NCI-H2029 treated with DMSO at 0.1 percent for 48 hours (cell line): ENCODE measurements at regions not wholly inside any gene's neighbourhood (a gene's known extent, or its start where the extent isn't known, plus 50 kb on each side); places are given as distances from the start of the nearest gene placed in this dataset.
"Not testable (repeated sequence)": the region's sequence is repeated elsewhere in the genome, so short reads cannot be mapped to it uniquely, and the experiment has no call there.

Experiments
- DNase-seq: peaks from one replicate; lab custom pipeline; 2025; lab: John Stamatoyannopoulos, UW

DNA sequence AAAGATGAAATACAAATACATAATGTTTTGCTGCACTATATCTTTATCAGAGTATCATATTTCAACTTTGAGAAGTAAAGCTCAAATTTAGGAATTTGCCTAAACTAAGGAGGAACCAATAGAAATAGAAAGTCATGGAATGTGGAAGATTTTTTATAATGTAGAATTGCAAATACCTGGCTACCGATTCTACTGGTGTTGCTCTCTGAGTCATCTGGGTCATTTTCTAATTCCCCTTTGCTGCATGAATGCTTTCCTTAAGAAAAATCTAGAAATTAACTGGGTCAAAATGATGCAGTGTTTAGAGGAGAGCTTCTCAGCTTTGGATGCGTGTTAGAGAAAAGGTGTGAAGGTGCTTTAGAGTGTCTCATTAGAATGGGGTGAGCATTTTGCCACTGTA lies 568.9 kb upstream of the ANKRD30A start:
- DNase-seq: no peak

DNA sequence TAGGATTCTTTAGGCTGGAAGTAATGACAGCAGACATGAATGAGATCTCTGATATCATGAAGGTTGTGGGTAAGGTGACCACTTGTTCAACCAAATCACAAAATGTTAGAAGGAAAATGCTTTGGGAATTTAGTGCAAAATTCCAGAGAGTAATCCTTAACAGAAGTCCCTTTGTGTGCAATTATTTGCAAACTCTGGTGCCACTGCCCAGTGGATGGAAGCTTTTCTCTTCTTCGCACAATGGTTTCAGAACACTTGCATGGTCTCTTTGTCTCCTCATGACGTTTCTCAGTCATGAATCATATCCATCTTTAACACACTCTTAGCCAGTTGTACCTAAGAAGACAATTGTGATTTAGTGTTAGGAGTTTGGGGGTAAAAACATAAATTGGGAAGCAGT lies 570.4 kb upstream of the ANKRD30A start:
- DNase-seq: no peak

DNA sequence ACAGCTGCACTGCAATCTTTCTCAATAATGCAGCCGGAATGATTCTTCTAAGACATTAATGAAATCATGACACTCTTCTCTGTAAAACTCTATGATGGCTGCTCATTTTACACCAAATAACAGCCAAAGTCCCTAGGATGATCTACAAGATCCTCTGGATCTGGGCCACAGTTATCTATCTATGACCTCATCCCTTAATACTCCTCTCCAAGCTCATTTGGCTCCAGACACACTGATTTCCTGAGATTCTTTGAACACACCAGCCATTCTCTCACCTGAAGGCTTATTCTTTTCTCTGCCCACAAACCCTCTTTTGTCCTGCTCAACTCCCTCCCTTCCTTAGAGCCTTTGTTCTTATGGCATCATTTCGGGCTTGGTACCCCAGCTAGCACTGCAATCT lies 577.4 kb upstream of the ANKRD30A start:
- DNase-seq: no peak

DNA sequence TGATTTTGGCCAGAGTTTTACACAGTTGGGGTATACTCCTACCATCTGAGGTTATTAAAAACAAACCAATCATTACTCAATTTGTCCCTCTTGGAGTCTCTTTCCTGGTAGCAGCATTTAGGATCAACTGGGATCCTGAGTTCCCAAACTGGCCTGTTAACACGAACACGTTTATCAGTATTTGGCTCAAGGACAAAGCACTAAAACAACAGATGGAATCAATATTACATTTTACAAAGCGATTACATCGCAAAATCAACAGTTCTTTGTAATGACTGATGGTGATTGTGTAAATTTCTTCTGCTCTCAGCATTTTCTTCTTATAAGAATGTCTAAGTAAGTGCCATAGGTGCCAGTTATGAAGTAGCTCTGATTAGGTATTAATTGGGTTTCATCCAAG lies 582.9 kb upstream of the ANKRD30A start:
- DNase-seq: no peak

DNA sequence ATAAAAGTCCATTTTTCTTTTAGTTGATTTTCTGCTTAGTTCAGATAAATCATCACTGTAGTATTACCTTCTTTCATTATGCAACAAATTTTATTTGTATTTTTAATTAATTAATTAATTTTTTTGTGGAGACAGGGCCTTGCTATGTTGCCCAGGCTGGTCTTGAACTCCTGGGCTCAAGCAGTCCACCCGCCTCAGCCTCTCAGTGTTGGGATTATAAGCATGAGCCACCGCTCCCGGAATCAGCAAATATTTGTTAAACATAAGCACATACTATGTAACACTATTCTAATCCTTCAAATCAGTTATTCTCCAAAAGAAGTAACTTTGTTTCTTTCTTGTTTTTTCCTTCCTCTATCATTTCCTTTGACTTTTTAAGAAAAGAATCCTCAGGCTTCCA lies 584.8 kb upstream of the ANKRD30A start:
- DNase-seq: no peak

DNA sequence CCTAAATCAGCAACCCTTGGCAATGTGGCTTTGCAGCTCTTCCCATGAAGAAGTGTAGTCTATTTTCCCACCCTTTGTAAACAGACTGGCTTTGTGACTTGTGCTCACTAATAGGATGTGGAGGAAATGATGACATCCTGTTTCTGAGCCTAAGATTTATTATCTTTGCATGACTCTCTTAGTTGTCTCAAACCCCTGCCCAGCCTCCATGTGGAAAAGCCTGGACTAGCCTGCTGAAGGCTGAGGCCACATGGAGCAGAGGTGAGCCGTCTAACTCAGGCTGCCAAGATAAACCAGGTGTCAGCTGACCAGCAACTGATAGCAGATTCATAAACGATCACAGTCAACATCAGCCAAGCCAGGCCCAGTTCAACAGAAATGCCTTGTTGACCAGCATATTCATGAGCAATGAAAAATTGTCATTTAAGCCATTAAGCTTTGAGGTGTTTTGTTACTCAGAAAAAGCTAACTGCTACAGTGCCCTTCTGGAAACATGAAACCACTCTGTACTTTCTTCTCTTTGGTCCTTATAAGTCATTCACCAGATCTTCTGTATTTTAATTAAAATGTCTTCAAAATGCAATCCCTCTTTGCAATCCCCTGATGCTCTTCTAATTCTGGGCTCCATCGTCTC lies 586.3 kb upstream of the ANKRD30A start:
- DNase-seq: no peak

DNA sequence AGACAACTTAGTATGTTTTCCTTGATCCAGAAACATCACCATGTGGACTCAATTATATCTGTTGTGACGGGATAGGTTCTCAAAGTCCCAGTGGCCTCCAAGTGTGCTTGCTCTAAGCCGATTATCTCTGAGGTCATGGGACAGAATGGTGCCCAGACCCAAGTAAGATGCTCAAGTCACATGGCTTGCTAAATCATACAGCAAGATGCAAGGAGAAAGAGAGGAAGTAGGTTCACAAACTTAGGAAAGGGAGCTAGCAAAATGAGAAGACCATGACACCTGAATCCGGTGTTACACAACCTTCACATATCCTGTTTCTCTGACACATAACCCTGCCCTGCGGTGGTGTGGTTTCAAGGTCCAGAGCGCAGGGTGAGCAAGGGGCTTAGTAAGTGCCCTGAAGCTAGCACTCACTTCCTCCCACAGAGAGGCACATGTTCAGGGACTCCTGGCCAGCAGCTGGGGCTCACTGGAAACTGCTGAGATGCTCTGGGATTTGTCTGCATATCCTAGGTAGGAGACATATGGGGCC lies 590.9 kb upstream of the ANKRD30A start:
- DNase-seq: no peak

DNA sequence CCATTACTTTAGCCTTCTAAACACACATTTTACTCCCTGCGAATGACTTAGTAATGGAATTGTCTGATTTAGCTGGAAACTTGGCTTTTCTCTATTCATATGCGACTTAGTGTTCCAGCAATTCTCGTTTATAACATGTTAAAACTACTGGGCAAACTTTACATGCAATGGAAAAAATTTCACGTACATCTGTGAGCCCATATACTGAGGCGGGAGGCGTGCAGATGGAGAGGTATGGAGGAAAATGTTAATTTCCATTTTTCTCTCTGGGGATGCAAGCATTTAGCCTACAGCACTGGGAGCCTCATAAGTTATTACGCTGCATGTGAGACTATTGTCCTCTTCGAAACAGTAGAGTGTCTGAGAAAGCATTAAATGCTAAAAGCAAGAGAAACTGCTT lies 591.5 kb upstream of the ANKRD30A start:
- DNase-seq: no peak

DNA sequence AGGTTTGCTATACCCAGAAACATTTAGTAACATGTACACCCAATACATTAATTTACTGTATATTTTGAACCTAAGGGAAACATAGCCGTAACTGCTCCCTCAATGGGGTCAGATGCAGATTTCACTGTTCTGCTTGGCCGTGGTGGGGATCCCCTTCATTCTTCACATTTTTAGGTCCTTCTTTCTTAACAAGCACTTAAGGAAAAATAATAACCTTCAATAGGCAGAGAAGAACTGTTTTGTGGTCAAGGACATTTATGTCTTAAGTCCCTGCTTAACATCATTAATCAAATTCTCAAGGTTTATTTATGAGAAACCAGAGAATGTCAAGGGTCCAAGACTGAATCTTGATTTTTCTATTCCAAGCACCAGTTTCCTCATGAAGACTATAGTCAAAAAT lies 592.1 kb upstream of the ANKRD30A start:
- no peak for DNase-seq

DNA sequence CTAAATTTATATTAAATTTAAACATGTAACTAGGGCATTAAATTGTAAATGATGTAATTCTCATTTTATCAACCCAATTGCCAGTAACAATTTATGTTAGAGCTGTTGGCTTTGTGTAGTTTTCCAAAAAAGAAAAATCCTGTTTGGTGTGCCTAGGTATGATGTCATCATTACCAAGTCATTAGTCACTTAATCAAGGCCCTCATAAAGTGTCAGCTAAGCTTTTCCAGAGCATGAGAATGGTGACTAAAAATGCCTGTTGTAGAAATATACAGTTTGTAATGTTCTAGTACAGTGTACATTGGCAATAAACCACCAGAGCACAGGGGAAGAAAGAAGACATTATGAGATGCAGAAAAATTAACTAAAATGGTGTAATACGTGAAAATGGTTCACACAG lies 593.8 kb upstream of the ANKRD30A start:
- no peak for DNase-seq

DNA sequence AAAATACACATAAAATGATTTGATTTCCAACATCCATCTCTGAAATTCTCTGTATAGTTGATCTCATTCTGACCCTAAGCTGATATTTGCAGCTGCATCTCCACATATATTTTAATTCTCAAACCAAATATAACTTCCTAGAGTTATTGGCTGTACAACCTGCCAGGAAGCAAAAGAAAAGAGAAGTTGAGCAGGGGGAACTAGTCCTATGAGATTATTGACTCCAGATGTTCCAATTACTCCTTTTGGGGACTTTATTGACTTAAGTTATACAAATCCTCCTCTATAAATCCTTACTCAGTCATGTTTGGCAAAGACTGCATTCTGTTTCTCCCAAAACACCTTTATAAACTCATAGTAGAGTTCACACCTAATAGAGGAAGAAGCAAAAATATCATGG lies 599.4 kb upstream of the ANKRD30A start:
- no peak for DNase-seq

DNA sequence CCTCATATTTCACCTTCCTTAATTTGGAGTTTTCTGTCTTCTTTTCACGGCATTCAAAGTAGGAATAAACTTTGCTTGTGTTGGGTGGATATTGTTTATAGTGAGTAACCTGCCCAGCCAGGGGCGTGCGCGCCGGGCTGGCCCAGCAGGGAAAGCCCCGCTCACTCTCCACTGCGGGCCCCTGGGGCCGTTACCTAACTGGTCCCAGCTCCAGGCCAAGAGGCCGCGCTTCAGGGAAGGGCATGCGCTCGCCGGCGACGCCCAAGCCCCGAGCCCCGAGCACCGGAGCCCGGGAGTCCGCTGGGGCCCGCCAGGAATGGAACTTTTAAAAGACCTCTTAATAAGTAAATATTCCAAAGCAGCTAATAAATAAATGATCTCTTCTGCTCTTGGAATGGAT lies 601.3 kb upstream of the ANKRD30A start:
- not testable (repeated sequence) for DNase-seq

DNA sequence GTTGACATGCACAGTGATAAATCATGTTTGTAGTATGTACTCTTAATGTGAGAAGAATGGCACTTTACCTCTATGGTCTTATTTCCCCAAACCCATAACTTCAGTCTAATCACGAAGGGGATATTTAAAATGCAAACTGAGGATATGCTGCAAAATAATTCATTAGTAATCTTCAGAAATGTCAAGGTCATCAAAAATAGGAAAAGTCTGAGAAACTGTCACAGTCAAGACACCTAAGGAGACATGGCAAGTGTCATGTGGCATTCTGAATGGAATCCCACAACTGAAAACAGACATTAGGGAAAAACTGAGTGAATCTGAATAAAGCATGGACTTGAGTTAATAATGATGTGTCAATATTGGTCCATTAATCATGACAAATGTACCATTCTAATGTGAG lies 605.5 kb upstream of the ANKRD30A start:
- no peak for DNase-seq

DNA sequence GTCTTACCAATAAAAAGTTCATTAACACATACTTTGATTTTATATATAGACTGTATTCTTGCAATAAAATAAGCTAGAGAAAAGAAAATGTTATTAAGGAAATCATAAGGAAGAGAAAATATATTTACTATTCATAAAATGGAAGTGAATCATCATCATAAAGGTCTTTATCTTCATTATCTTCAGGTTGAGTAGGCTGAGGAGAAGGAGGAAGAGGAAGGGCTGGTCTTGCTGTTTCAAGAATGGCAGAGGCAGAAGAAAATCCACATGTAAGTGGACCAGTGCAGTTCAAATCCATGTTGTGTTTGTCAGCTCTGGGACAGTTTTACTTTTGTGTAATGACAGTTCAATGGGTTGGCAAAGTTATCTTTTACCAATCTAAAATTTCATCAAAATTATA lies 609.1 kb upstream of the ANKRD30A start:
- no peak for DNase-seq

DNA sequence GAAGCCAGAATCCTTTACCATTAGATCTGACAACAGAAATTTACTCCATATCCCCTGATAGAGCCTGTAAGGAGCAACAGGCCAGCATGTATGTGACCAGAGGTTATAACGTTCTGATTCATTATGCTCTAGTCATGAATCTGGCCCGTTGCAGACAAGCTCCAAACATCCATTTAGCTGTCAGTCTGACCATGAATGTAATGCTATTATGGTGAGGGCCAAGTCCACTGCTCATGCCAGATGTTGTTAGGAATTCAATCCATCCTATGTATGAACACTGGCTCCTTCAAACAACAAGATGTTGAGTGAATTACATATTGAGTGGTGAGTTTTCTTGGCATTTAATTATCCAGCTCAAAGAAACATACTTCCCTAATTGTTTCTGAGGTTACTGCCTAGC lies 610.1 kb upstream of the ANKRD30A start:
- no peak for DNase-seq

DNA sequence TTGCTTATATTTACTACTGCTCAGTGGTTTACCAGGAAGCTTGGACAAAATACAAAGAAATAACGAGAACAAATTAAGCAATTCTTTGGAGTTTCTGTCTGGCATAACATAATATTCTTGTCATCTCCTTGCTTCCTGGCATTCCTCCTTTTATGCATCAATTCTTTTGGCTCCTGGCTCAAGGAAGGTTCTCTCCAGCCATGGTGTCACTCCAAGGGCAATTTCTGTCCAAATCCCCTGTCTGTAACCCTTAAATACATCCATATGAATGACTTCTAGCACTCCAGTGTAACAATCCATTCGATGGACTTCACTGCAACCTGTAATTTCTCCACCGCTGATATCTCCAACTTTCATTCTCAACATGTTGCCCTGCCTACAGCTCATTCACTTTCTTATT lies 617.7 kb upstream of the ANKRD30A start:
- no peak for DNase-seq

DNA sequence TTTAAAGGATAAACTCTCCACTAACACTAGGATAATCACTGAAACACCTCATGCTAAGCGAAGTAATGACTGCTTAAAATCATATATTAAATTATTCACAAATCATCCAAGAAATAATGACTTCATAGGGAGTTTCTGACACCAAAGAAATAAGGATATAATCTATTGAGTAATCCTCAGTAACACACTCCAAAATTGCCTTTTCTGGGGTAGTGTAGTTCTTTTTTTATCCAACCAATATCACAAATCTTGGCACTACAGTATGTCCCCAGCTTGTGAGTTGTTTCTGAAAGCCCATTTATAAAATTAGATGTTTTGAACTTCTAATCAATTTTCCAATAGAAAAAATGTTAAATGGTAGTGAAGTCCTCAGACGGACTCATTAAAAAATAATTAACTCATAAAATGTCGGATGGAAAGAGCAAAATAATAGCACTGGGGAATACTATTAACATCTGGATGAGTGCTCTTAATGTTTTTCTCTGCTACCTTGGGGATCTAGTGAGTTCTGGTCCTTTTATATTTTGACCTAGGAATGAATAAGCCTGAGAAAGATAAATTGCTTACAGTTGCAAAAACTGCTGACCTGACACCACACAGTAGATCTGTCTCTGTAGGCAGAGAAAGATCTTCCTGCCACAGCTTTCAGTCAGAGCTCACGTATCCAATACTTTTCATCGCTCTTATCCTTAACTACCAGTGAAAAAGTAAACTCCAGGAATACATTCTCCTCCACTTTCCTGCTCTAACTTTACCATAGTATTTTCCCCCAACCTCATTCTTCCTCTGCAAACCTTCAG lies 618.5 kb upstream of the ANKRD30A start:
- DNase-seq: no peak

DNA sequence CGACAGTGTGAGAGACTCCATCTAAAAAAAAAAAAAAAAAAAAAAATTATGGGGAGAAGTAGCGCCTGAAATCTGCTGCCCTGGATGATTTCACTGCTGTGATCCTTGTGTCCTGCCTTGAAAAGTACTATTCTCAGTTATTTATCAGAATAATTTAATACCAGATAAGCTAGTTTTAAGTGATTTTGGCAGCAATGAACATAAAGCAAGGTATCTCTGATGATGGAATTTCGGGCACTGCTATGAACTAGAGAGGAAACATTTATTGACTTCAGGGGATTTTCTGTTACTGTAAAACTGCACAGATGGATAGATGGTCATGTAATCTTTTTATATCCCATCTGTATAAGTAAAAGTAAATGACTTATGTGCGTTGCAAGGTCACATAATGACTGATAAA lies 619.1 kb upstream of the ANKRD30A start:
- DNase-seq: no peak

DNA sequence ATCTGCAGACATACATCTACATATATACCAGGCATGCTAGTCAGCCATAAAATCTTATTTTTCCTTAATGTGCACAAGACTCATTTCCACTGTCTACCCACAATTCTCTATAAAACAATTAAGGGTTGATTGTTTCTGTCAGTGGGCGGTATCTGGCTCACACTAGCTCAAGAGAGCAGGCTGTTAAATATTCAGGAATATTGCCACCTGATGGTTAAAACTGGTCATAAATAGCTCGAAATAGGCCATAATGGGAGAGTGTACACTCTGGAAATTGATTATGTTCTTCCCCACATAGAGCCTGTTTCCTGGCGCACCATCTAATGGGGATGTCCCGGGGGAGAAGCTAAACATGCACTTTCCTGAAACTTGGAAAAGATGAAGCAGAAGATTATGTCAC lies 620.6 kb upstream of the ANKRD30A start:
- no peak for DNase-seq

DNA sequence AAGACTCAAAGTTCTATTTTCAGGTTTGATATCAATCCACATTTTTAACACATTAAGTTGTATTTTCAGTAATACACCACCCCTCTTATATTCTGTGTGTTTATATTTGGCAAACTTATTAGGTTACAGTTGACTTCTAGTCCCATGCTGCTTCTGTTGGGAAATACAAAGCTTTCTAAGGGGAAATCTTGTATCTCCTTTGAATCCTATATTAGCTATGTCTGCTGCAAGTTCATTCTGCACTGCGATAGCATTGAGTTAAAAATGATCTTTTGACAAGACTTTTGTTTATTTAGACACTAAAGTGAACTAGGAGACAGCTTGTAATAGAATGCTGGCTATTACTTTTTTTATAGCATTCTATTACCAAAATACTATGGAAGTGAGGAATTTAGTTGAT lies 625.1 kb upstream of the ANKRD30A start:
- no peak for DNase-seq

DNA sequence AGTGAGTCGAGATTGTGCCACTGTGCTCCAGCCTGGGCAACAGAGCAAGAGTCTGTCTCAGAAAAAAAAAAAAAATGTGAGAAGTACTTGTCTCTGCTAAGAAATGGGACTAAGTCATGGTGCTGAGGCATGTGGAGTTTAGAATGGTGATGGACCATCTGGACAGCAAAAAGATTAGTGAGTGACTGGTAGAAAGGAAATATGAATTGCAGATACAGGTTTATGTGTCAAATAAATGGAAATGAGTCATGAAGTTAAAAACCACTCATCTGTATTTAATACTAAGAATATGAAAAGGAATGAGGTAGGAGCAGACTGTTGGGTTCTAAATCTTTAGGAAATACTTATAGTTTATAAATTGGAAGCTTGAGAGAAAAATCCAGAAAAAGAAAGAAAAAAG lies 625.7 kb upstream of the ANKRD30A start:
- DNase-seq: no peak

DNA sequence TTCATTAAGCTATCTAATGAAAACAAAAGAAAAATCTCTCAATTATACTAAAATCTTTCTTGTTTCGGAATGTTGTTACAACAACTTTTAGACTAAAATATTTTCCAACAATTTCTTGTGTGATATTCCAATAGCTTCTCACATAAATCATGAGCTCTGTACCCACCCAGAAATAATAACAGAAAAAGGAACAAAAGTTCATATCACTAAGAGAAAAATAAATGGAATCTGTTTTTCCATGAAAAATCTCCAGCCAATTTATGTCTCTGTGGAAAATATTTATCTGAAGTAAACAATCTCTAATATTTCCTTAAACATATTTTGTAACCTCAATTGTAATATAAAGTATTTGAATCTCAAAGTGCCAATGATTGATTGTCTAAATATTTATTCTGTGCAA lies 628.6 kb upstream of the ANKRD30A start:
- DNase-seq: no peak

DNA sequence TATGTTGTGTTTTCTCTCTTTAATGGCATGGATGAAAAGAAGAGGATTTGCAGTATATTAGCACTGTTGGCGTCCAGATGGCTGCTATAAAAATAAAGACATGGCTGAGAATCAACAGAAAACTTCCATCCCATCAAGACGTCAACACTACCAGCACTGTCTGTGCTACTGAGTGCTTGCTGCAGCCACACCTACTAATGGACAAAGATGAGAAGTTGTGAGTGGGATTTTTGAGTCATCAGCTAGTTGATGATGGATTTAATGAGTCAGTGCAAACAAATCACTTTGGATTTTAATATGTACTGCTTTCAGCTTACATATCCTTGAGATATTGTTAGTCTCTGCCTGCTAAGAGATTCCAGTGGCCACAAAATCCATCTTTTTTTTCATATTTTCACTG lies 631.0 kb upstream of the ANKRD30A start:
- no peak for DNase-seq

DNA sequence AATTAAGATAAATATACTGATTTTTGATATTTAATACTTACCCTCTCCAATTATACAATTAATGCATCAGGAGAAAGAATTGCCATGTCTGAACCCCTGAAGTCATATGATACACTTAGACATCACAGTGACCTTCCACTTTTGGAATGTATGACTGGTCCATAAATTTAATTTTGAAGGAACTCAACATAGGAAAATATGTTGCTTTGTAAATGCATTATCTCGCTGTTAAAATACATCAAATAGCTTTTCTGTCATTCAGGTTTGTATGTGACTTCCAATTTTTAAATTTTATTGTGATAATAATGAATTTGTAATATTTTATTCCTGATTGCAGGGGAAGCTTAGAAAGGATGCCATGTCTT lies 631.9 kb upstream of the ANKRD30A start:
- DNase-seq: no peak
